Heart left ventricle (tissue), 13 donors: ENCODE measurements at regions not wholly inside any gene's neighbourhood (a gene's known extent, or its start where the extent isn't known, plus 50 kb on each side); places are given as distances from the start of the nearest gene placed in this dataset.

Source experiments
- CTCF ChIP-seq, 12 donors: fragments of 200-600 bp; sonication (generic) in 4 of 12; IDR thresholded peaks; one replicate each; pipeline versions ENCODE4 v1.5.0 to v1.8.0; 2018 to 2022; ENCODE audit warnings: antibody characterized with exemption in 12 of 12, mild to moderate bottlenecking in 5 of 12
- POLR2A ChIP-seq, 2 donors: fragments of 450-650 bp; IDR thresholded peaks; one replicate each; pipeline ENCODE4 v1.6.1; 2017; ENCODE audit warnings: antibody characterized with exemption in 2 of 2, mild to moderate bottlenecking in 2 of 2, moderate library complexity in 2 of 2
- donor health status: ischemic (EF 13 %, LVEDD 7.1; RV severe dilation, severe dysfunction).
- donor health status: DM: no; HTN: yes; CAD: no.
- donor health status: DM: no; HTN: no; CAD: no.
- donor health status: ischemic (EF 25% LVEDD 6.9; RV normal size, moderate dysfunction).
- donor health status: ischemic (EF 25% LVEDD 5.7; RV mildly dilated, moderate dysfunction).
- donor health status: ischemic (EF 35%, LVEDD 5.7; RV mildly dilated, moderate dysfunction).
- donor health status: nonischemic (EF 11% LVEDD 7.7; RV severe dilation, severe dysfunction).
- donor health status: DM: yes; HTN: yes; CAD: no.
- donor health status: PGD.
- donor health status: ischemic (EF 29% LVEDD 5.4; RV normal size, mild dysfunction).
- donor health status: nonischemic (EF 23%, LVEDD 6.1; RV moderate dilation, normal function).

GRCh38 chr7:29623973-29624372, 60.3 kb downstream of the PRR15 start:
- TF ChIP-seq CTCF (IDR thresholded peaks at IDR 0.05) (no peak), POLR2A (IDR thresholded peaks at IDR 0.05) (no peak)
